GM21619 (cell line): ENCODE measurements at regions not wholly inside any gene's neighbourhood (a gene's known extent, or its start where the extent isn't known, plus 50 kb on each side); places are given as distances from the start of the nearest gene placed in this dataset.

Experiments
- ATAC-seq: cut with Tn5 transposase; IDR thresholded peaks from one replicate; pipeline ENCODE4 v1.9.1; 2021; ENCODE audit not compliant: unreplicated experiment

- no peak for ATAC-seq
Observed at GRCh38 chr2:128564131-128564530, 245.5 kb upstream of the HS6ST1 start.

- ATAC-seq: no peak
Observed at GRCh38 chr2:128564551-128564950, 245.9 kb upstream of the HS6ST1 start.

DNA sequence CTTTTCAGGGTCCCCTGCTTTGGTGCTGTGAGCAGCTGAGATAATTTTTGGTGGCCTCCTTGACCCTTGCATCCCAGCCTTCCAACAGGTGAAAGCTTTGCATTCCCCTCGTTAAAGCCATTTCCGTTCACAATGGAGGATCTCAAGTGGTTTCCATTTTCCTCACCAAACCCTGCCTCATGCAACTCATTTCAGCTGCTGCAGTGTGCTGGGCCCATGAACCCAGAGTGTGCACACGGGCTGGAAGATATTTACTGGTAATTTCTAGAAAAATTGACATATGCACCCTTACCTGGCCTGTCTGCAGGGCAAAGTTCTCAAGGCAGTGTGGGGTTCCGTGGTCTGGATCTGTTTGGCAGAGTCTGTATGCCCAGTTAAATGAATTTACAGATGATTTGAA lies 246.8 kb upstream of the HS6ST1 start:
- ATAC-seq: no peak

GRCh38 chr2:128566671-128567070 lies 248.0 kb upstream of the HS6ST1 start:
- no peak for ATAC-seq

DNA sequence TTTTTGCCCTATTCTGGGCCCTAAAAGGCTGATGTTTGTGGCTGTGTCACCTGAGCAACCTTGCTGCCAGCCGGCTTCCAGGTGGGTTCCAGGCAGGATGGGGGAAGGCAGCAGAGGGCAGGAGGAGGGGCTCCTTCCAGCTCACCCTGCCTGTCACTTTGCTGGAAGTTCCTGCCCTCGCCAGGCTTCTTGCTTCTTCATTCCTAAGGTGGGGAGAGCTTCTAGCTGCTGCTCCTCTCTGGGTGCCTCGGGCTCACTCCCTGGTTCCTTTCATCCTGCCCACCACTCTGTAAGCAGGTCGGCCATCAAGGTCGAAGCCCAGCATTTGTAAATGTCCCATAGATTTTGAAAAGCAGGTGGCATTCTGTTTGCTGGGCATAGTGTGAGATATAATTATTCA lies 249.4 kb upstream of the HS6ST1 start:
- no peak for ATAC-seq

DNA sequence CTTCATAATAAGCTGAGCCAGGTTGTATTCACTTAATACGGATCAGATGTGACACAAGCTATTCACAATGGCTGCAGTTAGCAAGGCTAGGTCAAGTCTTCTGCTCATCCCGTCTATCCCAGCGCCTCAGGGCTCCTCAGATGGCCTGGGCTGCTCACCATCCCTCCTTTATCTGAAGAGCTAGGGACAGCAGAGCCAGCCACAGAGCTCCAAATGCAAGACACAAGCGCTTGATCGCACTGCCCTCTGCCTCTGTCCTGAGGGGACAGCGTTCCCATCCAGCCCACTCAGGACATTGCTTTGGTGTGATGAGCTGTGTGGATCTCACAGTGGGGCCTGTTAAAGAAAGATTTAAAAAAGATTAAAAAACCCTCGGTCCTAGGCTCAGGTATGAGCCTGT lies 254.4 kb upstream of the HS6ST1 start:
- ATAC-seq: no peak

DNA sequence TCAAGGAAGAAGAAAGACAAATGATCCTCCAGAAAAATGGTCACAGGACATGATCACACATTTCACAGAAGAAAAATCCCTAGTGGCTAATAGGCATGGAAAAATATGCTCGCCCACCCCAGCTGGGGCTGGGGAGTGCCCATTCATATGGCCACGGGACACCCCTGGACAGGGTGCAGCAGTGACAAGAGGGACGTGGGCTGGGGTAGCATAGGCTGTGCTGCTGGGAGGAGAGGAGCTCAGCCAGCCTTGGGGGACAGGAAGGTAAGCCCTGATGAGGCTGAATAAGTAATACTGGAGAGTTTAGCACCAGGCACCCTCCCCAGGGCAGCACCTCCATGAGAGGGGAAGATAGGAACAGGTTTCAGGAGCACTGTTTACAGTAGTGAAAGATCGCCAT lies 254.9 kb upstream of the HS6ST1 start:
- ATAC-seq: no peak

- no peak for ATAC-seq
Observed at GRCh38 chr2:128577141-128577930, 258.7 kb upstream of the HS6ST1 start.

- ATAC-seq: no peak
Observed at GRCh38 chr2:128578406-128579390, 260.0 kb upstream of the HS6ST1 start.

DNA sequence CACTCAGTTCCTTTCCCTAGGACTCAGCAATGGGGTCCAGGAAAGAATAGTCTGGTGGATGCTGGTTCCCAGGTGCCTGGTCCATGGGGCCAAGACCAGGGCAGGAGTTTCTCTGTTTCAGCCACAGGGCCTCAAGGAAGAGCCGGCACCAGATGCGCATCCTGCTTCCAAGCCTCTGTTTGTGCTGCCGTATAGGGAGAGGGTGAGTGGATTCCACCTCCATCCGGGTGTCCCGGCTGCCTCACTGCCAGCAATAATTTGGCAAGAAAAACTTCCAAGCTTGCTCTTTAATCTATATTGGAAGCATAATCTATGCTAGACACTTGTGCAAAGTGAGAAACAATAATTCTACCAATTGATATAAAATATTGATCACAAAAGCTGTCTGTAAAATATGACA lies 261.2 kb upstream of the HS6ST1 start:
- ATAC-seq: no peak

- ATAC-seq: no peak
Observed at GRCh38 chr2:128580988-128581848, 262.6 kb upstream of the HS6ST1 start.

DNA sequence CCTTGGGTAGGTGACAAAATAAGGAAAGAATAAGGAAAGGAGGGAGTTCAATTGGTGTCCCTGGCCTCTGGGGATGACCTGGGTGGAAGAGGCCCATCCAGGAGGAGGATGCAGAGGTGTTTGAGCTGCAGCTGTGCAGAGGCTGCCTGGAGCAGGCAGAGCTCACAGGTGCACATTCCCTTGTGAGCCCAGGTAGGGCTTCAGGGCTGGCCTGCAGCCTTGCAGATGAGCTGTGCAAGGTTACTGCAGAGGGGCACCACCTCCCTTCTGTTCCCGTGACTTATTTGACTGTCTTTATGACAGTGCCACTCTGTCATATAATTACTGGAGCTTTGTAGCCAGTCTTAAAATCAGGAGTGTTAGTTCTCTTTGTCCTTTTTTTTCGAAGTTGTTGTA lies 263.2 kb upstream of the HS6ST1 start:
- no peak for ATAC-seq

GRCh38 chr2:128584296-128584890 lies 265.7 kb upstream of the HS6ST1 start:
- no peak for ATAC-seq

- no peak for ATAC-seq
Observed at GRCh38 chr2:128585706-128586105, 267.0 kb upstream of the HS6ST1 start.

DNA sequence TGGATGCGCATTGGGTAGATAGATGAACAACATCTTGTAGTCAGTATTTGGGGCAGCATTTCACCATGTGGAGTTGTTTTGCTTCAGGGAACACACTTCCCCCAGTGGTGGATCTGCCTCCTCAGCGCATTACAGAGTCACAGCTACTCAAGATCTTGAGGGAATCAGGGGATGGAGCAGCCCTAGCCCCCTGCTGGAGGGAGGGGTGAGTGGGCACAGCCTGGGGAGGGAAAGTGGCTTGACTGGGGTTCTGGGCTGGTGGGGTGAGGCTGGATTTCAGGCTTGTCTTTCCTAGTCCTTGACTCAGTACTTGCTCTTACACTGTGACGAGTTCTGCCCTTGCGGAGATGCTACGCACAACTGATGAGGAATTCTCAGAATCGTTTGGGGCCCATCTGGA lies 271.0 kb upstream of the HS6ST1 start:
- ATAC-seq: no peak

GRCh38 chr2:128590309-128591021 lies 271.8 kb upstream of the HS6ST1 start:
- ATAC-seq: no peak

GRCh38 chr2:128591022-128591860 lies 272.6 kb upstream of the HS6ST1 start:
- ATAC-seq: no peak

GRCh38 chr2:128591861-128592822 lies 273.5 kb upstream of the HS6ST1 start:
- ATAC-seq: no peak
